ENCODE measurements at regions not wholly inside any gene's neighbourhood (a gene's known extent, or its start where the extent isn't known, plus 50 kb on each side); places are given as distances from the start of the nearest gene placed in this dataset.
A peak's percentile ranks its signal among the peaks of the same experiment; 100 is the strongest.

DNA sequence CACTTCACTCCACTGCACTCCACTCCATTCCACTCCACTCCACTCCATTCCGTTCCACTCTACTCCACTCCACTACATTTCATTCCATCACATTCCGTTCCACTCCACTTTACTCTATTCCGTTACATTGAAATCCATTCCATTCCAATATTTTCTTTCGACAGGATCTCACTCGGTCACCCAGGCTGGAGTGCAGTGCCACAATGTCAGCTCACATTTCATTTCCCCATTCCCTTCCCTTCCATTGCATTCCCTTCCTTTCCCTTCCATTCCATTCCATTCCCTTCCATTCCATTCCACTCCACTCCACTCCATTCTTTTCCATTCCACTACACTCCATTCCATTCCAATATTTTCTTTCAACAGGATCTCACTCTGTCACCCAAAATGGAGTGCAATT is 1407.6 kb upstream of the USP9Y start:
- DNase-seq (ENCODE audit: low spot score): no peak

DNA sequence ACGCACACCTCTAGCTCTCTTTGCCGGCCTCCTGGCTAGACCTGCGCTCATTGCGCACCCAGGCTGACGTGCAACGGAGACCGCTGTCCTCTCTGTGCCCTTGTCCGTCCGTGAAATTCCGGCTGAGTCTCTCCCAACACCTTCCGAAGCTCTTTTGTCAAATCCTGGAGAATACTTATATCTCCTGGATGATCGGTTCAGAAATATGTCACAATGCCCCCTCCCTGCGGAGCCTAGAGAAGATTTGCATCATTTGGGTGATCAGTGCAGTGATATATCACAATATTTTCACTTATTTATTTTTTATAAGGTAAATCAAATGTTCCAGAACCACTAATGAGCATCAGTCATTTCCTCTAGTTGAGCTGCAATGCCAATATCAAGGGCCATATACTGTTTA is 1366.9 kb upstream of the USP9Y start:
- DNase-seq (ENCODE audit: low spot score): peak; percentile 9

Data from A172 (cell line).